SU-DHL-6 (cell line): ENCODE measurements at regions not wholly inside any gene's neighbourhood (a gene's known extent, or its start where the extent isn't known, plus 50 kb on each side); places are given as distances from the start of the nearest gene placed in this dataset.

Experiments
- H2AFZ ChIP-seq: fragments of 200-600 bp; sonication (generic); 2 replicates; pipeline ENCODE4 v1.6.1; 2014; ENCODE audit warnings: low read depth, mild to moderate bottlenecking, moderate library complexity, mixed read lengths, antibody characterized with exemption, low read length; ENCODE audit not compliant: severe bottlenecking
- H3F3A ChIP-seq: fragments of 200-600 bp; shearing (Covaris generic); 2 replicates; pipeline ENCODE4 v1.6.0; 2016; ENCODE audit warnings: antibody characterized with exemption, mild to moderate bottlenecking; ENCODE audit not compliant: insufficient read depth
- H3K27ac ChIP-seq: fragments of 200-600 bp; sonication (generic); 2 replicates; pipeline ENCODE4 v1.5.1; 2016; ENCODE audit warnings: low read depth, mild to moderate bottlenecking, low read length, moderate library complexity, mixed read lengths
- H3K27me3 ChIP-seq: fragments of 200-600 bp; sonication (generic), shearing (Covaris generic); 2 replicates; pipeline ENCODE4 v1.6.0; 2014; ENCODE audit warnings: mild to moderate bottlenecking, low read length
- H3K36me3 ChIP-seq: fragments of 200-600 bp; sonication (generic); 2 replicates; pipeline ENCODE4 v1.6.1; 2014; ENCODE audit warnings: mild to moderate bottlenecking, low read length, mixed read lengths
- H3K4me2 ChIP-seq: fragments of 300-600, 200-600 bp; shearing (Covaris generic), sonication (generic); 2 replicates; pipeline ENCODE4 v1.6.0; 2014; ENCODE audit warnings: low read length, low read depth, mild to moderate bottlenecking; ENCODE audit not compliant: poor library complexity, severe bottlenecking
- H3K4me3 ChIP-seq: fragments of 200-600 bp; sonication (generic); 2 replicates; pipeline ENCODE4 v1.5.1; 2014; ENCODE audit warnings: antibody characterized with exemption, low read length, mild to moderate bottlenecking, mixed read lengths; ENCODE audit not compliant: insufficient read depth, poor library complexity, severe bottlenecking
- H3K79me2 ChIP-seq: fragments of 200-600 bp; sonication (generic); 2 replicates; pipeline ENCODE4 v1.6.1; 2014; ENCODE audit warnings: mild to moderate bottlenecking, low read length, moderate library complexity; ENCODE audit not compliant: insufficient read depth
- H3K9ac ChIP-seq: fragments of 200-600 bp; sonication (generic); 2 replicates; pipeline ENCODE4 v1.7.0; 2014; ENCODE audit warnings: mild to moderate bottlenecking, low read length
- H3K9me2 ChIP-seq: fragments of 200-600 bp; sonication (generic); replicated peaks from 2 replicates; pipeline ENCODE4 v1.6.1; 2014; ENCODE audit warnings: low read length; ENCODE audit not compliant: insufficient read depth
- H3K9me3 ChIP-seq: fragments of 200-600 bp; sonication (generic); 2 replicates; pipeline ENCODE4 v1.6.1; 2014; ENCODE audit warnings: low read length, mixed read lengths; ENCODE audit not compliant: insufficient read depth
- H4K20me1 ChIP-seq: fragments of 200-600 bp; sonication (generic); 2 replicates; pipeline ENCODE4 v1.6.1; 2014; ENCODE audit warnings: low read depth, mild to moderate bottlenecking, antibody characterized with exemption, low read length, moderate library complexity, mixed read lengths
- EZH2phosphoT487 ChIP-seq: fragments of 200-600 bp; sonication (generic), shearing (Covaris generic); conservative IDR thresholded peaks from 2 replicates; pipeline ENCODE4 v1.6.1; 2018; ENCODE audit warnings: mild to moderate bottlenecking, antibody characterized with exemption, low read length, moderate library complexity, mixed read lengths
- TF ChIP-seq, protein P1 (sequence below): fragments of 200-600 bp; sonication (generic); IDR thresholded peaks from one replicate; pipeline ENCODE4 v1.5.1; 2017; ENCODE audit warnings: antibody characterized with exemption, mild to moderate bottlenecking, low read length, moderate library complexity; ENCODE audit not compliant: insufficient read depth, poor library complexity, severe bottlenecking

DNA sequence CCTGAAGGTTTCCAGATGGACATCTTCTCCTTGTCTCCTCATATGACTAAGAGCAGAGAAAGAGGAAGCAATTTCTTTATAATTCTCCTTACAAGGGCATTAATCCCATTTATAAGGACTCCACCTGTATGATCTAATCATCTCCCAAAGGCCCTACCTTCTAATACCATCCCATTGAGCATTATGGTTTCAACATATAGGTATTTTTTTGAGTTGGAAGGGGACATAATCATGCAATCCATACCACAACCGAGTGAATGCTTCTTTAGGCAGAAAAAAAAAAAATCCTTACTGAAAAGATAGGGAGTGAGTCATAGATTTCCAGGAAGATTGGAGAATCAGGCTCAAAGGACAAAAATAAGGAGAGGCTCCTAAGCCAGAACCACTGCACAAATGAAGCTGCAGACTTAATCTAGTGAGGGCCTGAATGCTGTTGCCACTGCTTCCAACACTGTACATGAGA is 312.5 kb upstream of the HS3ST1 start:
- H3K9ac ChIP-seq: no peak overlapping the region
- H3K9me3 ChIP-seq: no peaks in the 10 kb centered on the region
- H3K79me2 ChIP-seq: no peaks in the 10 kb centered on the region
- no peaks in the 10 kb centered on the region for H3F3A ChIP-seq
- TF ChIP-seq, protein P1, sequence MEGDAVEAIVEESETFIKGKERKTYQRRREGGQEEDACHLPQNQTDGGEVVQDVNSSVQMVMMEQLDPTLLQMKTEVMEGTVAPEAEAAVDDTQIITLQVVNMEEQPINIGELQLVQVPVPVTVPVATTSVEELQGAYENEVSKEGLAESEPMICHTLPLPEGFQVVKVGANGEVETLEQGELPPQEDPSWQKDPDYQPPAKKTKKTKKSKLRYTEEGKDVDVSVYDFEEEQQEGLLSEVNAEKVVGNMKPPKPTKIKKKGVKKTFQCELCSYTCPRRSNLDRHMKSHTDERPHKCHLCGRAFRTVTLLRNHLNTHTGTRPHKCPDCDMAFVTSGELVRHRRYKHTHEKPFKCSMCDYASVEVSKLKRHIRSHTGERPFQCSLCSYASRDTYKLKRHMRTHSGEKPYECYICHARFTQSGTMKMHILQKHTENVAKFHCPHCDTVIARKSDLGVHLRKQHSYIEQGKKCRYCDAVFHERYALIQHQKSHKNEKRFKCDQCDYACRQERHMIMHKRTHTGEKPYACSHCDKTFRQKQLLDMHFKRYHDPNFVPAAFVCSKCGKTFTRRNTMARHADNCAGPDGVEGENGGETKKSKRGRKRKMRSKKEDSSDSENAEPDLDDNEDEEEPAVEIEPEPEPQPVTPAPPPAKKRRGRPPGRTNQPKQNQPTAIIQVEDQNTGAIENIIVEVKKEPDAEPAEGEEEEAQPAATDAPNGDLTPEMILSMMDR: no peak
- no peak for TF ChIP-seq EZH2phosphoT487
- H4K20me1 ChIP-seq: no peaks in the 10 kb centered on the region
- no peak overlapping the region for H3K4me3 ChIP-seq
- no peak overlapping the region for H3K4me2 ChIP-seq
- H3K27me3 ChIP-seq: no peaks in the 10 kb centered on the region
- no peaks in the 10 kb centered on the region for H3K36me3 ChIP-seq
- H2AFZ ChIP-seq: no peak overlapping the region
- no peaks in the 10 kb centered on the region for H3K9me2 ChIP-seq
- no peak overlapping the region for H3K27ac ChIP-seq

DNA sequence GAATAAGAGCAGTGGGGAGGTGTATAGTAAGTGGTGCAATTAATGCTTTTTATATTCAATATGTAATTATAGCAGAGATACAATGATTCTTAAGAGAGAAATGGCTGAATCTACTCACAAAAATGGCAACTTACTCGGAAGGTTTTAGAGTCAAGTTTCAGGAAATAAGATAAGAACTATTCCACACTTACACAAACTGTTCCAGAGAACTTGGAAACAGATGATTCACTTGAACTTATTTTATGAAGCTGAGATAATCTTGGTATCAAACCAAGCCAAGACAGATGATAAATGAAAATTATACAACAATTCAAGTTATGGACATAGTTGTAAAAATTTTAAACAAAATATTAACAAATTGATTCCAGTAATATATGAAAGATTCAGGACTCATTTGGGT is 311.3 kb upstream of the HS3ST1 start:
- Histone ChIP-seq H3K27ac (no peak overlapping the region), H2AFZ (no peak overlapping the region), H3K9me3 (no peaks in the 10 kb centered on the region), H3K4me3 (no peak overlapping the region), H3K9me2 (no peaks in the 10 kb centered on the region), H3F3A (no peaks in the 10 kb centered on the region), H3K79me2 (no peaks in the 10 kb centered on the region), H3K27me3 (no peaks in the 10 kb centered on the region), H4K20me1 (no peaks in the 10 kb centered on the region), H3K9ac (no peak overlapping the region), H3K4me2 (no peak overlapping the region), H3K36me3 (no peaks in the 10 kb centered on the region)
- TF ChIP-seq, protein P1: no peak
- TF ChIP-seq EZH2phosphoT487: no peak

DNA sequence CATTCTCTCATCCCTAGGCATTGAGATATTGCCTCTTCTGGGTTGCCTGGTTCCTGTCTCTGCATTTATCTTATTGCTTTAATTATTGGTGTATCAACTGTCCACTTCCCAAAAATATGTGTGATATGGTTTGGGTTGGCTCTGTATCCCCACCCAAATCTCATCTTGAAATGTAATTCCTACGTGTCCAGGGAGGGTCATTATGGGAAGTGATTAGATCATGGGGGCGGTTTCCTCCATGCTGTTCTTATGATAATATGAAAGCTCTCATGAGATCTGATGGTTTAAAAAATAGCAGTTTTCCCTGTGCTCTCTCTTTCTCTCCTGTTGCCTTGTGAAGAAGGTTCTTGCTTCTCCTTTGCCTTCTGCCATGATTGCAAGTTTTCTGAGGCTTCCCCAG is 308.3 kb upstream of the HS3ST1 start:
- Histone ChIP-seq H3K9ac (no peak overlapping the region), H3F3A (no peaks in the 10 kb centered on the region), H4K20me1 (no peaks in the 10 kb centered on the region), H3K9me2 (no peaks in the 10 kb centered on the region), H3K9me3 (no peaks in the 10 kb centered on the region), H3K4me2 (no peak overlapping the region), H3K79me2 (no peaks in the 10 kb centered on the region), H3K27me3 (no peaks in the 10 kb centered on the region), H3K27ac (no peak overlapping the region), H3K36me3 (no peaks in the 10 kb centered on the region), H2AFZ (no peak overlapping the region), H3K4me3 (no peak overlapping the region)
- TF ChIP-seq, protein P1: no peak
- TF ChIP-seq EZH2phosphoT487: no peak
